Lower lobe of right lung (tissue), 2 donors: ENCODE measurements at regions not wholly inside any gene's neighbourhood (a gene's known extent, or its start where the extent isn't known, plus 50 kb on each side); places are given as distances from the start of the nearest gene placed in this dataset.
"Not testable (repeated sequence)": the region's sequence is repeated elsewhere in the genome, so short reads cannot be mapped to it uniquely, and the experiment has no call there.

Experiments
- ATAC-seq, 2 donors: fragments of 200-7000 bp; cut with Tn5 transposase; one replicate each; pipeline ENCODE4 v1.9.1; 2020 to 2022; ENCODE audit warnings: mild to moderate bottlenecking in 2 of 2, moderate library complexity in 2 of 2
- DNase-seq: peaks from one replicate; pipeline ENCODE4 v3.0.0-alpha.2; 2020
- H3K27ac ChIP-seq: fragments of 200-600 bp; one replicate; pipeline ENCODE4 v1.8.0; 2022
- H3K27me3 ChIP-seq: fragments of 200-600 bp; one replicate; pipeline ENCODE4 v1.8.0; 2022; ENCODE audit warnings: low read depth
- H3K36me3 ChIP-seq: fragments of 200-600 bp; one replicate; pipeline ENCODE4 v1.8.0; 2022; ENCODE audit warnings: mild to moderate bottlenecking
- H3K4me1 ChIP-seq: fragments of 200-600 bp; one replicate; pipeline ENCODE4 v1.8.0; 2022
- H3K4me3 ChIP-seq: fragments of 200-600 bp; one replicate; pipeline ENCODE4 v1.8.0; 2022; ENCODE audit warnings: mild to moderate bottlenecking
- H3K9me3 ChIP-seq: fragments of 200-600 bp; one replicate; pipeline ENCODE4 v1.8.0; 2022
- intact Hi-C: fragments of 100-400 bp; cut with DNase I; formaldehyde crosslinking; loops from one replicate; pipeline ENCODE4 v1.11.0; 2022
- TF ChIP-seq, protein P1 (sequence below): fragments of 200-600 bp; IDR thresholded peaks from one replicate; pipeline ENCODE4 v1.8.0; 2022; ENCODE audit warnings: antibody characterized with exemption, mild to moderate bottlenecking
- donor health status: DM: no; HTN: yes; CAD: no; lungs with severe emphysema.

GRCh38 chr17:31609996-31610910, 218.8 kb downstream of the RAB11FIP4 start:
- Histone ChIP-seq H3K27me3 (no peaks in the 10 kb centered on the region), H3K27ac (no peak overlapping the region), H3K4me1 (no peaks in the 10 kb centered on the region), H3K4me3 (no peak overlapping the region), H3K36me3 (no peaks in the 10 kb centered on the region), H3K9me3 (no peaks in the 10 kb centered on the region)
- intact Hi-C loops = no loop called here
- DNase-seq = no peak
- TF ChIP-seq, protein P1, sequence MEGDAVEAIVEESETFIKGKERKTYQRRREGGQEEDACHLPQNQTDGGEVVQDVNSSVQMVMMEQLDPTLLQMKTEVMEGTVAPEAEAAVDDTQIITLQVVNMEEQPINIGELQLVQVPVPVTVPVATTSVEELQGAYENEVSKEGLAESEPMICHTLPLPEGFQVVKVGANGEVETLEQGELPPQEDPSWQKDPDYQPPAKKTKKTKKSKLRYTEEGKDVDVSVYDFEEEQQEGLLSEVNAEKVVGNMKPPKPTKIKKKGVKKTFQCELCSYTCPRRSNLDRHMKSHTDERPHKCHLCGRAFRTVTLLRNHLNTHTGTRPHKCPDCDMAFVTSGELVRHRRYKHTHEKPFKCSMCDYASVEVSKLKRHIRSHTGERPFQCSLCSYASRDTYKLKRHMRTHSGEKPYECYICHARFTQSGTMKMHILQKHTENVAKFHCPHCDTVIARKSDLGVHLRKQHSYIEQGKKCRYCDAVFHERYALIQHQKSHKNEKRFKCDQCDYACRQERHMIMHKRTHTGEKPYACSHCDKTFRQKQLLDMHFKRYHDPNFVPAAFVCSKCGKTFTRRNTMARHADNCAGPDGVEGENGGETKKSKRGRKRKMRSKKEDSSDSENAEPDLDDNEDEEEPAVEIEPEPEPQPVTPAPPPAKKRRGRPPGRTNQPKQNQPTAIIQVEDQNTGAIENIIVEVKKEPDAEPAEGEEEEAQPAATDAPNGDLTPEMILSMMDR = no peak
- ATAC-seq = no peak

DNA sequence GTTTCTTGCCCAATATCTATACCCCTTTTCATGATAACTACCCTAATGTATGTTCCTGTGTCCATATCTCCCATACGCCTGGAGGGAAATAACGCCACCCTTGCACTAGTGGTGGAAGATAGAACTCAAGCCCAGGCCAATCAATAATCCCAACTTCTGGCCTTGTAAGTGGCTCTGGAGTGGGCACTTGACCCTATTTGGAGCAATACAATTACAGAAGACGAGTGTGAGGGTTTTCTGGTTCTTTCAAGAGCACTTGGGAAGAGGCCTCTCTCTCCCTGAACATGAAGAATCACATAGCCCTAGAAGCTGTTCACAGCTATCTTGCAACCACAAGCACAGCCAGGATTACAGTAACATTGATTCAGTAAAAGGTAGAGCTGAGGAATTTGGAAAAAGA, 217.9 kb downstream of the RAB11FIP4 start:
- Histone ChIP-seq H3K27ac (no peak overlapping the region), H3K4me3 (no peak overlapping the region), H3K36me3 (no peaks in the 10 kb centered on the region), H3K9me3 (no peaks in the 10 kb centered on the region), H3K4me1 (no peaks in the 10 kb centered on the region), H3K27me3 (no peaks in the 10 kb centered on the region)
- TF ChIP-seq, protein P1 = no peak
- DNase-seq = no peak
- ATAC-seq = no peak
- intact Hi-C loops = no loop called here

GRCh38 chr17:31608659-31609254, 217.3 kb downstream of the RAB11FIP4 start:
- no peaks in the 10 kb centered on the region for H3K4me1 ChIP-seq
- DNase-seq (no peak), ATAC-seq (no peak)
- H3K36me3 ChIP-seq = no peaks in the 10 kb centered on the region
- no peak overlapping the region for H3K27ac ChIP-seq
- no peaks in the 10 kb centered on the region for H3K27me3 ChIP-seq
- TF ChIP-seq, protein P1 = no peak
- intact Hi-C loops = no loop called here
- H3K4me3 ChIP-seq = no peak overlapping the region
- no peaks in the 10 kb centered on the region for H3K9me3 ChIP-seq

- TF ChIP-seq, protein P1 = no peak
- no peaks in the 10 kb centered on the region for H3K9me3 ChIP-seq
Measured at GRCh38 chr17:31605761-31606160, 214.3 kb downstream of the RAB11FIP4 start.

GRCh38 chr17:31604936-31605335, 213.5 kb downstream of the RAB11FIP4 start:
- intact Hi-C loops = no loop called here
- Histone ChIP-seq H3K27me3 (no peaks in the 10 kb centered on the region), H3K27ac (no peak overlapping the region), H3K36me3 (no peaks in the 10 kb centered on the region), H3K9me3 (no peaks in the 10 kb centered on the region), H3K4me1 (no peaks in the 10 kb centered on the region), H3K4me3 (no peak overlapping the region)
- ATAC-seq = no peak
- no peak for DNase-seq
- TF ChIP-seq, protein P1 = no peak

More at GRCh38 chr17:31605761-31606160, 214.3 kb downstream of the RAB11FIP4 start:
- no peaks in the 10 kb centered on the region for H3K4me1 ChIP-seq
- no peaks in the 10 kb centered on the region for H3K36me3 ChIP-seq
- ATAC-seq (no peak), DNase-seq (no peak)
- no peak overlapping the region for H3K4me3 ChIP-seq
- intact Hi-C loops = no loop called here
- H3K27ac ChIP-seq = no peak overlapping the region
- H3K27me3 ChIP-seq = no peaks in the 10 kb centered on the region

- H3K36me3 ChIP-seq, DNase-seq, H3K27me3 ChIP-seq, H3K9me3 ChIP-seq, ATAC-seq, H3K4me3 ChIP-seq, intact Hi-C loops, H3K27ac ChIP-seq: not testable (repeated sequence)
- H3K4me1 ChIP-seq = peaks cover 14% of the 10 kb centered on the region
Measured at GRCh38 chr17:31600144-31600543, 208.7 kb downstream of the RAB11FIP4 start.
